ENCODE measurements at regions not wholly inside any gene's neighbourhood (a gene's known extent, or its start where the extent isn't known, plus 50 kb on each side); places are given as distances from the start of the nearest gene placed in this dataset.

- CTCF ChIA-PET, result no interaction called here
- H3K27ac ChIP-seq (ENCODE audit: low read depth, low read length), result no peak overlapping the region
- ATAC-seq, result no peak
- no peaks in the 10 kb centered on the region for H3K9me3 ChIP-seq (ENCODE audit: control insufficient read depth in 2 of 3, low read length in 3 of 3)
- Mint-ChIP-seq H3K9me3 (no peaks in the 10 kb centered on the region), H3K27ac (peak overlapping the region in 1 of 9 donors; percentile 46), H3K36me3 (no peaks in the 10 kb centered on the region), H3K4me1 (no peaks in the 10 kb centered on the region), H3K27me3 (peaks cover 0 to 27% (median 11%) of the 10 kb centered on the region in 5 donors), H3K4me3 (no peak overlapping the region)
- no peaks in the 10 kb centered on the region for H3K36me3 ChIP-seq (ENCODE audit: control insufficient read depth in 2 of 3, insufficient read depth in 3 of 3, low read length in 3 of 3)
- H3K27me3 ChIP-seq (ENCODE audit: control insufficient read depth in 2 of 2, insufficient read depth in 2 of 2, low read length in 2 of 2), result no peaks in the 10 kb centered on the region
- intact Hi-C loops (cut with micrococcal nuclease), result no loop called here
- POLR2A ChIA-PET, result no interaction called here
- no peak for DNase-seq
- H3K4me1 ChIP-seq (ENCODE audit: control insufficient read depth in 2 of 2, insufficient read depth in 2 of 2, low read length in 2 of 2), result no peaks in the 10 kb centered on the region
- H3K4me3 ChIP-seq (ENCODE audit: low read length), result no peak overlapping the region
Observed at GRCh38 chr6:163996491-163996890, 582.0 kb downstream of the QKI start.

GRCh38 chr6:163994566-163994965, 580.0 kb downstream of the QKI start:
- Mint-ChIP-seq H3K9me3 (no peaks in the 10 kb centered on the region), H3K27me3 (peaks cover 0 to 13% (median 6%) of the 10 kb centered on the region in 5 donors), H3K36me3 (no peaks in the 10 kb centered on the region), H3K4me1 (no peaks in the 10 kb centered on the region), H3K27ac (no peak overlapping the region), H3K4me3 (no peak overlapping the region)
- no peaks in the 10 kb centered on the region for H3K9me3 ChIP-seq (ENCODE audit: control insufficient read depth in 2 of 3, low read length in 3 of 3)
- intact Hi-C loops (cut with micrococcal nuclease), result no loop called here
- no peaks in the 10 kb centered on the region for H3K4me1 ChIP-seq (ENCODE audit: control insufficient read depth in 2 of 2, insufficient read depth in 2 of 2, low read length in 2 of 2)
- no peak overlapping the region for H3K4me3 ChIP-seq (ENCODE audit: low read length)
- POLR2A ChIA-PET, result interaction anchor here (0.7 kb wide), 1 partner anchor 1284 kb away, joined by 3 read pairs; no protein-coding TSS in a partner anchor
- no peaks in the 10 kb centered on the region for H3K27me3 ChIP-seq (ENCODE audit: control insufficient read depth in 2 of 2, insufficient read depth in 2 of 2, low read length in 2 of 2)
- ATAC-seq (no peak), DNase-seq (no peak)
- no peak overlapping the region for H3K27ac ChIP-seq (ENCODE audit: low read depth, low read length)
- H3K36me3 ChIP-seq (ENCODE audit: control insufficient read depth in 2 of 3, insufficient read depth in 3 of 3, low read length in 3 of 3), result no peaks in the 10 kb centered on the region
- CTCF ChIA-PET, result no interaction called here

- ChIA-PET POLR2A (no interaction called here), CTCF (no interaction called here)
- Mint-ChIP-seq H3K27me3 (peaks cover 0 to 16% (median 6%) of the 10 kb centered on the region in 5 donors), H3K9me3 (no peaks in the 10 kb centered on the region), H3K4me3 (no peak overlapping the region), H3K27ac (no peak overlapping the region), H3K36me3 (no peaks in the 10 kb centered on the region), H3K4me1 (no peaks in the 10 kb centered on the region)
- no peaks in the 10 kb centered on the region for H3K9me3 ChIP-seq (ENCODE audit: control insufficient read depth in 2 of 3, low read length in 3 of 3)
- intact Hi-C loops (cut with micrococcal nuclease), result no loop called here
- H3K4me3 ChIP-seq (ENCODE audit: low read length), result no peak overlapping the region
- ATAC-seq (no peak), DNase-seq (no peak)
- no peaks in the 10 kb centered on the region for H3K36me3 ChIP-seq (ENCODE audit: control insufficient read depth in 2 of 3, insufficient read depth in 3 of 3, low read length in 3 of 3)
- H3K4me1 ChIP-seq (ENCODE audit: control insufficient read depth in 2 of 2, insufficient read depth in 2 of 2, low read length in 2 of 2), result no peaks in the 10 kb centered on the region
- no peak overlapping the region for H3K27ac ChIP-seq (ENCODE audit: low read depth, low read length)
- H3K27me3 ChIP-seq (ENCODE audit: control insufficient read depth in 2 of 2, insufficient read depth in 2 of 2, low read length in 2 of 2), result no peaks in the 10 kb centered on the region
Observed at GRCh38 chr6:163992701-163993100, 578.2 kb downstream of the QKI start.

- no peaks in the 10 kb centered on the region for H3K36me3 ChIP-seq (ENCODE audit: control insufficient read depth in 2 of 3, insufficient read depth in 3 of 3, low read length in 3 of 3)
- Mint-ChIP-seq H3K27ac (no peak overlapping the region), H3K4me1 (no peaks in the 10 kb centered on the region), H3K27me3 (peaks cover 0 to 9% (median 6%) of the 10 kb centered on the region in 5 donors), H3K9me3 (no peaks in the 10 kb centered on the region), H3K36me3 (no peaks in the 10 kb centered on the region), H3K4me3 (no peak overlapping the region)
- H3K4me1 ChIP-seq (ENCODE audit: control insufficient read depth in 2 of 2, insufficient read depth in 2 of 2, low read length in 2 of 2), result no peaks in the 10 kb centered on the region
- no peaks in the 10 kb centered on the region for H3K27me3 ChIP-seq (ENCODE audit: control insufficient read depth in 2 of 2, insufficient read depth in 2 of 2, low read length in 2 of 2)
- intact Hi-C loops (cut with micrococcal nuclease), result no loop called here
- H3K4me3 ChIP-seq (ENCODE audit: low read length), result no peak overlapping the region
- ATAC-seq (no peak), DNase-seq (no peak)
- H3K9me3 ChIP-seq (ENCODE audit: control insufficient read depth in 2 of 3, low read length in 3 of 3), result no peaks in the 10 kb centered on the region
- CTCF ChIA-PET, result no interaction called here
- no peak overlapping the region for H3K27ac ChIP-seq (ENCODE audit: low read depth, low read length)
- POLR2A ChIA-PET, result no interaction called here
Observed at GRCh38 chr6:163992056-163992455, 577.5 kb downstream of the QKI start.

- Mint-ChIP-seq H3K36me3 (no peaks in the 10 kb centered on the region), H3K4me3 (no peak overlapping the region), H3K27me3 (peaks cover 0 to 11% (median 7%) of the 10 kb centered on the region in 5 donors), H3K9me3 (no peaks in the 10 kb centered on the region), H3K27ac (no peak overlapping the region), H3K4me1 (no peaks in the 10 kb centered on the region)
- ATAC-seq (no peak), DNase-seq (no peak)
- Histone ChIP-seq H3K27ac (ENCODE audit: low read depth, low read length) (no peak overlapping the region), H3K4me3 (ENCODE audit: low read length) (no peak overlapping the region), H3K36me3 (ENCODE audit: control insufficient read depth in 2 of 3, insufficient read depth in 3 of 3, low read length in 3 of 3) (no peaks in the 10 kb centered on the region), H3K4me1 (ENCODE audit: control insufficient read depth in 2 of 2, insufficient read depth in 2 of 2, low read length in 2 of 2) (no peaks in the 10 kb centered on the region), H3K27me3 (ENCODE audit: control insufficient read depth in 2 of 2, insufficient read depth in 2 of 2, low read length in 2 of 2) (no peaks in the 10 kb centered on the region), H3K9me3 (ENCODE audit: control insufficient read depth in 2 of 3, low read length in 3 of 3) (no peaks in the 10 kb centered on the region)
- POLR2A ChIA-PET, result no interaction called here
- CTCF ChIA-PET, result no interaction called here
- intact Hi-C loops (cut with micrococcal nuclease), result no loop called here
Observed at GRCh38 chr6:163991321-163991720, 576.8 kb downstream of the QKI start.

- Histone ChIP-seq H3K4me1 (ENCODE audit: control insufficient read depth in 2 of 2, insufficient read depth in 2 of 2, low read length in 2 of 2) (no peaks in the 10 kb centered on the region), H3K27ac (ENCODE audit: low read depth, low read length) (no peak overlapping the region), H3K4me3 (ENCODE audit: low read length) (no peak overlapping the region), H3K27me3 (ENCODE audit: control insufficient read depth in 2 of 2, insufficient read depth in 2 of 2, low read length in 2 of 2) (no peaks in the 10 kb centered on the region), H3K36me3 (ENCODE audit: control insufficient read depth in 2 of 3, insufficient read depth in 3 of 3, low read length in 3 of 3) (no peaks in the 10 kb centered on the region), H3K9me3 (ENCODE audit: control insufficient read depth in 2 of 3, low read length in 3 of 3) (no peaks in the 10 kb centered on the region)
- H3K27ac Mint-ChIP-seq, result no peak overlapping the region
- peaks cover 0 to 15% (median 13%) of the 10 kb centered on the region in 5 donors for H3K27me3 Mint-ChIP-seq
- H3K4me1 Mint-ChIP-seq, result peaks cover 4 to 10% (median 6%) of the 10 kb centered on the region in 7 donors
- H3K9me3 Mint-ChIP-seq, result no peaks in the 10 kb centered on the region
- no peak overlapping the region for H3K4me3 Mint-ChIP-seq
- no peak for DNase-seq
- intact Hi-C loops (cut with micrococcal nuclease), result no loop called here
- CTCF ChIA-PET, result no interaction called here
- no peaks in the 10 kb centered on the region for H3K36me3 Mint-ChIP-seq
- POLR2A ChIA-PET, result no interaction called here
- ATAC-seq, result no peak
Observed at GRCh38 chr6:163986313-163986712, 571.8 kb downstream of the QKI start.

GRCh38 chr6:163985710-163986109, 571.2 kb downstream of the QKI start:
- intact Hi-C loops (cut with micrococcal nuclease), result no loop called here
- Mint-ChIP-seq H3K9me3 (peaks cover 0 to 2% (median 0%) of the 10 kb centered on the region in 11 donors), H3K27me3 (peaks cover 0 to 15% (median 13%) of the 10 kb centered on the region in 5 donors), H3K36me3 (no peaks in the 10 kb centered on the region), H3K4me3 (no peak overlapping the region), H3K27ac (no peak overlapping the region), H3K4me1 (peaks cover 4 to 10% (median 6%) of the 10 kb centered on the region in 7 donors)
- no peaks in the 10 kb centered on the region for H3K4me1 ChIP-seq (ENCODE audit: control insufficient read depth in 2 of 2, insufficient read depth in 2 of 2, low read length in 2 of 2)
- no peak overlapping the region for H3K4me3 ChIP-seq (ENCODE audit: low read length)
- no peaks in the 10 kb centered on the region for H3K27me3 ChIP-seq (ENCODE audit: control insufficient read depth in 2 of 2, insufficient read depth in 2 of 2, low read length in 2 of 2)
- no peak for ATAC-seq
- ChIA-PET POLR2A (no interaction called here), CTCF (no interaction called here)
- no peaks in the 10 kb centered on the region for H3K36me3 ChIP-seq (ENCODE audit: control insufficient read depth in 2 of 3, insufficient read depth in 3 of 3, low read length in 3 of 3)
- no peak for DNase-seq
- no peak overlapping the region for H3K27ac ChIP-seq (ENCODE audit: low read depth, low read length)
- H3K9me3 ChIP-seq (ENCODE audit: control insufficient read depth in 2 of 3, low read length in 3 of 3), result no peaks in the 10 kb centered on the region
